Adrenal gland (tissue), 9 donors: ENCODE measurements at regions not wholly inside any gene's neighbourhood (a gene's known extent, or its start where the extent isn't known, plus 50 kb on each side); places are given as distances from the start of the nearest gene placed in this dataset.

Experiments used
- DNase-seq, 7 donors: peaks; one replicate each; pipeline ENCODE4 v3.0.0-alpha.2; 2019 to 2020
- H3K27ac ChIP-seq, 5 donors: fragments of 200-600 bp; sonication (generic) in 4 of 5; 1 replicate in 3 of 5; 2 replicates in 2 of 5; pipeline versions ENCODE4 v1.5.1 to v1.8.0; 2016 to 2020; ENCODE audit warnings: mild to moderate bottlenecking in 1 of 5
- H3K27me3 ChIP-seq: fragments of 200-600 bp; 2 replicates; pipeline ENCODE4 v1.8.0; 2021
- H3K36me3 ChIP-seq, 2 donors: fragments of 200-600 bp; replicated peaks in 1 of 2; 1 replicate in 1 of 2; 2 replicates in 1 of 2; pipeline versions ENCODE4 v1.5.1 to v1.8.0; 2018 to 2022
- H3K4me1 ChIP-seq, 2 donors: fragments of 200-600 bp; replicated peaks in 1 of 2; 1 replicate in 1 of 2; 2 replicates in 1 of 2; pipeline versions ENCODE4 v1.5.1 to v1.8.0; 2018 to 2021
- H3K4me3 ChIP-seq, 4 donors: fragments of 200-600 bp; sonication (generic) in 3 of 4; one replicate each; pipeline ENCODE4 v1.5.1; 2016 to 2018
- H3K9me3 ChIP-seq, 3 donors: fragments of 200-600 bp; sonication (generic) in 1 of 3; replicated peaks in 1 of 3; 1 replicate in 2 of 3; 2 replicates in 1 of 3; pipeline versions ENCODE4 v1.5.1 to v1.8.0; 2016 to 2021
- CTCF ChIP-seq, 6 experiments: fragments of 450-650 bp in 4 of 6; fragments of 200-600 bp in 2 of 6; sonication (generic) in 1 of 6; IDR thresholded peaks; 1 replicate in 5 of 6; 2 replicates in 1 of 6; pipeline versions ENCODE4 v1.5.1 to v1.8.0; 2016 to 2021; ENCODE audit warnings: antibody characterized with exemption in 6 of 6, mild to moderate bottlenecking in 2 of 6, moderate library complexity in 1 of 6
- POLR2A ChIP-seq, 2 donors: fragments of 450-650 bp; IDR thresholded peaks; one replicate each; pipeline ENCODE4 v1.6.1; 2017; ENCODE audit warnings: antibody characterized with exemption in 2 of 2, mild to moderate bottlenecking in 2 of 2, moderate library complexity in 1 of 2
- WGBS, 4 donors: extraction: QIAGEN DNeasy Blood & Tissue Kit in 2 of 4; methylation state at CpG; one replicate each; pipeline versions ENCODE4 v1.1.5 to v1.1.7; 2013 to 2017; 5-methylcytosine and 5-hydroxymethylcytosine counted together
- intact Hi-C, 2 donors: fragments of 100-400 bp; cut with DNase I; formaldehyde crosslinking; loops; one replicate each; pipeline versions ENCODE4 v1.14.1 to v1.15.0; 2022 to 2023
- donor health status: healthy with polysubstance abuse.
- donor health status: Bipolar disorder and iron deficiency.
- donor health status: DM: yes; HTN: yes; CAD: no.
- donor health status: DM: no; HTN: no; CAD: no.
- donor health status: DM: no; HTN: no; CAD: no.

- no peaks in the 10 kb centered on the region for H3K36me3 ChIP-seq
- no peaks in the 10 kb centered on the region for H3K9me3 ChIP-seq
- H3K4me1 ChIP-seq, result no peaks in the 10 kb centered on the region
- H3K27me3 ChIP-seq, result no peaks in the 10 kb centered on the region
- DNase-seq, result no peak
- no peak overlapping the region for H3K27ac ChIP-seq
- TF ChIP-seq CTCF (IDR thresholded peaks at IDR 0.05), result no peak
- no peak for TF ChIP-seq POLR2A (IDR thresholded peaks at IDR 0.05)
- H3K4me3 ChIP-seq, result no peak overlapping the region
- 53 to 62% (median 56%) methylated on average over 3 of the region's 3 CpGs; no CpG with 5 or more reads in 1 of the 4 donors for WGBS, 4 donors
- intact Hi-C loops, result no loop called here
Observed at GRCh38 chr3:5494905-5495519, 307.5 kb downstream of the EDEM1 start.

- no peaks in the 10 kb centered on the region for H3K27me3 ChIP-seq
- no peaks in the 10 kb centered on the region for H3K9me3 ChIP-seq
- TF ChIP-seq CTCF (IDR thresholded peaks at IDR 0.05) (no peak), POLR2A (IDR thresholded peaks at IDR 0.05) (no peak)
- intact Hi-C loops, result no loop called here
- H3K4me1 ChIP-seq, result no peaks in the 10 kb centered on the region
- no peaks in the 10 kb centered on the region for H3K36me3 ChIP-seq
- no peak overlapping the region for H3K27ac ChIP-seq
- H3K4me3 ChIP-seq, result no peak overlapping the region
- no peak for DNase-seq
Observed at GRCh38 chr3:5497497-5497896, 310.0 kb downstream of the EDEM1 start.

- Histone ChIP-seq H3K27me3 (no peaks in the 10 kb centered on the region), H3K9me3 (no peaks in the 10 kb centered on the region), H3K27ac (no peak overlapping the region), H3K4me3 (no peak overlapping the region), H3K36me3 (no peaks in the 10 kb centered on the region), H3K4me1 (no peaks in the 10 kb centered on the region)
- WGBS, 4 donors, result 56 to 79% (median 72%) methylated on average over 2 of the region's 2 CpGs
- no peak for TF ChIP-seq POLR2A (IDR thresholded peaks at IDR 0.05)
- TF ChIP-seq CTCF (IDR thresholded peaks at IDR 0.05), result no peak
- DNase-seq, result no peak
- intact Hi-C loops, result no loop called here
Observed at GRCh38 chr3:5498981-5499380, 311.5 kb downstream of the EDEM1 start.

- no peak for DNase-seq
- Histone ChIP-seq H3K4me1 (no peaks in the 10 kb centered on the region), H3K9me3 (no peaks in the 10 kb centered on the region), H3K27me3 (no peaks in the 10 kb centered on the region), H3K27ac (no peak overlapping the region), H3K4me3 (no peak overlapping the region), H3K36me3 (no peaks in the 10 kb centered on the region)
- intact Hi-C loops, result no loop called here
- 32 to 58% (median 43%) methylated on average over 1 of the region's 1 CpG for WGBS, 4 donors
- TF ChIP-seq CTCF (IDR thresholded peaks at IDR 0.05) (no peak), POLR2A (IDR thresholded peaks at IDR 0.05) (no peak)
Observed at GRCh38 chr3:5499404-5499803, 311.9 kb downstream of the EDEM1 start.
